ENCODE measurements at regions not wholly inside any gene's neighbourhood (a gene's known extent, or its start where the extent isn't known, plus 50 kb on each side); places are given as distances from the start of the nearest gene placed in this dataset.

- Histone ChIP-seq H3K9me2 (ENCODE audit: low read depth, low read length) (no peaks in the 10 kb centered on the region), H3K9me3 (ENCODE audit: low read length) (no peaks in the 10 kb centered on the region), H3K27ac (ENCODE audit: low read depth, low read length, poor library complexity, severe bottlenecking) (no peak overlapping the region), H3K4me3 (ENCODE audit: low read depth, low read length, poor library complexity, severe bottlenecking) (no peak overlapping the region), H3K36me3 (ENCODE audit: insufficient read depth, low read length) (no peaks in the 10 kb centered on the region), H4K20me1 (ENCODE audit: insufficient read depth, low read length) (no peaks in the 10 kb centered on the region), H3K9ac (ENCODE audit: low read length) (no peak overlapping the region), H3K27me3 (ENCODE audit: insufficient read depth, low read length) (no peaks in the 10 kb centered on the region), H3K4me1 (ENCODE audit: insufficient read depth, low read length, severe bottlenecking) (no peaks in the 10 kb centered on the region), H3F3A (ENCODE audit: insufficient read depth, low read length) (no peaks in the 10 kb centered on the region), H3K4me2 (ENCODE audit: low read length) (no peak overlapping the region), H2AFZ (ENCODE audit: low read length) (no peak overlapping the region), H3K79me2 (ENCODE audit: insufficient read depth, low read length) (no peaks in the 10 kb centered on the region)
- TF ChIP-seq EZH2 (IDR thresholded peaks at IDR 0.05; ENCODE audit: borderline replicate concordance, low read length): no peak
- TF ChIP-seq, protein P1, sequence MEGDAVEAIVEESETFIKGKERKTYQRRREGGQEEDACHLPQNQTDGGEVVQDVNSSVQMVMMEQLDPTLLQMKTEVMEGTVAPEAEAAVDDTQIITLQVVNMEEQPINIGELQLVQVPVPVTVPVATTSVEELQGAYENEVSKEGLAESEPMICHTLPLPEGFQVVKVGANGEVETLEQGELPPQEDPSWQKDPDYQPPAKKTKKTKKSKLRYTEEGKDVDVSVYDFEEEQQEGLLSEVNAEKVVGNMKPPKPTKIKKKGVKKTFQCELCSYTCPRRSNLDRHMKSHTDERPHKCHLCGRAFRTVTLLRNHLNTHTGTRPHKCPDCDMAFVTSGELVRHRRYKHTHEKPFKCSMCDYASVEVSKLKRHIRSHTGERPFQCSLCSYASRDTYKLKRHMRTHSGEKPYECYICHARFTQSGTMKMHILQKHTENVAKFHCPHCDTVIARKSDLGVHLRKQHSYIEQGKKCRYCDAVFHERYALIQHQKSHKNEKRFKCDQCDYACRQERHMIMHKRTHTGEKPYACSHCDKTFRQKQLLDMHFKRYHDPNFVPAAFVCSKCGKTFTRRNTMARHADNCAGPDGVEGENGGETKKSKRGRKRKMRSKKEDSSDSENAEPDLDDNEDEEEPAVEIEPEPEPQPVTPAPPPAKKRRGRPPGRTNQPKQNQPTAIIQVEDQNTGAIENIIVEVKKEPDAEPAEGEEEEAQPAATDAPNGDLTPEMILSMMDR (IDR thresholded peaks at IDR 0.05; ENCODE audit: low read length): no peak
Measured at GRCh38 chr1:83527987-83528386, 470.9 kb downstream of the TTLL7 start.

DNA sequence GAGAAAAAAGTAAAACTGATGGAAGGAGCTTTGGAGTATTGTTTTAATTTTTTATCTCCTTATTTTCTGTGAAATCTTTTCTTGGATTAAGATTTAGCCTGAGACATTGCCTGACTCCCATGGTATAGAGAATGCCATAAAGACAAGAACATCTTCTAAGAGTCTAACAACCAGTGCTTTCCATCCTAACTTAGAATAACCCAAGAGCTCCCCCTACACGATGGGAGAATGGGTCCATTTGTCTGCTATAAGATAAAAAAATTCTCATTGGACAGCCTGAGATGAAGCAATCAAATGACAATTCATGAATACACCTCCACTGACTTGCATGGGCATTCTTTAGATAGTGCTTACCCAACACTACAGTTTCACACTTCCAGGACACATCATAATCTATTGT is 478.1 kb downstream of the TTLL7 start:
- no peaks in the 10 kb centered on the region for H3K9me2 ChIP-seq (ENCODE audit: low read depth, low read length)
- H3K27ac ChIP-seq (ENCODE audit: low read depth, low read length, poor library complexity, severe bottlenecking): no peak overlapping the region
- no peaks in the 10 kb centered on the region for H3K36me3 ChIP-seq (ENCODE audit: insufficient read depth, low read length)
- H3K9me3 ChIP-seq (ENCODE audit: low read length): no peaks in the 10 kb centered on the region
- TF ChIP-seq, protein P1 (IDR thresholded peaks at IDR 0.05; ENCODE audit: low read length): peak; percentile 20; the same call in 1 of the 2 replicates
- no peak for TF ChIP-seq EZH2 (IDR thresholded peaks at IDR 0.05; ENCODE audit: borderline replicate concordance, low read length)
- no peak overlapping the region for H3K9ac ChIP-seq (ENCODE audit: low read length)
- H4K20me1 ChIP-seq (ENCODE audit: insufficient read depth, low read length): no peaks in the 10 kb centered on the region
- no peaks in the 10 kb centered on the region for H3K4me1 ChIP-seq (ENCODE audit: insufficient read depth, low read length, severe bottlenecking)
- no peaks in the 10 kb centered on the region for H3K79me2 ChIP-seq (ENCODE audit: insufficient read depth, low read length)
- no peak overlapping the region for H3K4me3 ChIP-seq (ENCODE audit: low read depth, low read length, poor library complexity, severe bottlenecking)
- no peaks in the 10 kb centered on the region for H3K27me3 ChIP-seq (ENCODE audit: insufficient read depth, low read length)
- H2AFZ ChIP-seq (ENCODE audit: low read length): no peak overlapping the region
- no peak overlapping the region for H3K4me2 ChIP-seq (ENCODE audit: low read length)
- H3F3A ChIP-seq (ENCODE audit: insufficient read depth, low read length): no peaks in the 10 kb centered on the region

GRCh38 chr1:83516369-83516768 is 482.6 kb downstream of the TTLL7 start:
- Histone ChIP-seq H4K20me1 (ENCODE audit: insufficient read depth, low read length) (no peaks in the 10 kb centered on the region), H3K79me2 (ENCODE audit: insufficient read depth, low read length) (no peaks in the 10 kb centered on the region), H3K27me3 (ENCODE audit: insufficient read depth, low read length) (no peaks in the 10 kb centered on the region), H3K9me2 (ENCODE audit: low read depth, low read length) (no peaks in the 10 kb centered on the region), H3K4me3 (ENCODE audit: low read depth, low read length, poor library complexity, severe bottlenecking) (no peak overlapping the region), H3K27ac (ENCODE audit: low read depth, low read length, poor library complexity, severe bottlenecking) (no peak overlapping the region), H3K9ac (ENCODE audit: low read length) (no peak overlapping the region), H3F3A (ENCODE audit: insufficient read depth, low read length) (no peaks in the 10 kb centered on the region), H3K9me3 (ENCODE audit: low read length) (no peaks in the 10 kb centered on the region), H2AFZ (ENCODE audit: low read length) (no peak overlapping the region), H3K4me2 (ENCODE audit: low read length) (no peak overlapping the region), H3K4me1 (ENCODE audit: insufficient read depth, low read length, severe bottlenecking) (no peaks in the 10 kb centered on the region), H3K36me3 (ENCODE audit: insufficient read depth, low read length) (no peaks in the 10 kb centered on the region)
- TF ChIP-seq EZH2 (IDR thresholded peaks at IDR 0.05; ENCODE audit: borderline replicate concordance, low read length): no peak
- TF ChIP-seq, protein P1 (IDR thresholded peaks at IDR 0.05; ENCODE audit: low read length): no peak
